Stomach smooth muscle (tissue), 2 donors: ENCODE measurements at regions not wholly inside any gene's neighbourhood (a gene's known extent, or its start where the extent isn't known, plus 50 kb on each side); places are given as distances from the start of the nearest gene placed in this dataset.

Experiments used
- H3K27ac ChIP-seq: one replicate; pipeline ENCODE4 v1.7.0; 2013; ENCODE audit warnings: mild to moderate bottlenecking, low read length, inconsistent platforms
- H3K27me3 ChIP-seq, 2 donors: one replicate each; pipeline ENCODE4 v1.7.0; 2013; ENCODE audit warnings: low read length in 2 of 2; ENCODE audit not compliant: insufficient read depth in 2 of 2, control insufficient read depth in 1 of 2
- H3K36me3 ChIP-seq, 2 donors: one replicate each; pipeline ENCODE4 v1.7.0; 2013; ENCODE audit warnings: low read length in 2 of 2; ENCODE audit not compliant: control insufficient read depth in 2 of 2, insufficient read depth in 2 of 2
- H3K4me1 ChIP-seq: one replicate; pipeline ENCODE4 v1.7.0; 2013; ENCODE audit warnings: low read length; ENCODE audit not compliant: control insufficient read depth, insufficient read depth
- H3K4me3 ChIP-seq, 2 donors: one replicate each; pipeline ENCODE4 v1.7.0; 2013; ENCODE audit warnings: low read length in 2 of 2
- H3K9ac ChIP-seq, 2 donors: one replicate each; pipeline ENCODE4 v1.7.0; 2013; ENCODE audit warnings: low read length in 2 of 2, mild to moderate bottlenecking in 1 of 2
- H3K9me3 ChIP-seq, 2 donors: one replicate each; pipeline ENCODE4 v1.7.0; 2013; ENCODE audit warnings: low read length in 2 of 2; ENCODE audit not compliant: control insufficient read depth in 2 of 2
- donor health status: healthy.
- donor health status: Pancreatic carcinoma.

- Histone ChIP-seq H3K27ac (no peak overlapping the region), H3K9me3 (no peaks in the 10 kb centered on the region), H3K4me3 (no peak overlapping the region), H3K9ac (no peak overlapping the region), H3K4me1 (no peaks in the 10 kb centered on the region), H3K27me3 (no peaks in the 10 kb centered on the region), H3K36me3 (no peaks in the 10 kb centered on the region)
Measured at GRCh38 chr4:63017300-63017699, 1392.0 kb downstream of the TECRL start.

- Histone ChIP-seq H3K9me3 (no peaks in the 10 kb centered on the region), H3K4me3 (no peak overlapping the region), H3K4me1 (no peaks in the 10 kb centered on the region), H3K27ac (no peak overlapping the region), H3K36me3 (no peaks in the 10 kb centered on the region), H3K27me3 (no peaks in the 10 kb centered on the region), H3K9ac (no peak overlapping the region)
Measured at GRCh38 chr4:62970846-62971245, 1438.4 kb downstream of the TECRL start.

- H3K36me3 ChIP-seq: no peaks in the 10 kb centered on the region
- no peak overlapping the region for H3K27ac ChIP-seq
- no peaks in the 10 kb centered on the region for H3K4me1 ChIP-seq
Measured at GRCh38 chr4:62960415-62960814, 1448.8 kb downstream of the TECRL start.

GRCh38 chr4:62953752-62954151 is 1455.5 kb downstream of the TECRL start:
- Histone ChIP-seq H3K9ac (no peak overlapping the region), H3K27me3 (no peaks in the 10 kb centered on the region), H3K4me1 (no peaks in the 10 kb centered on the region), H3K36me3 (no peaks in the 10 kb centered on the region), H3K9me3 (no peaks in the 10 kb centered on the region), H3K27ac (no peak overlapping the region), H3K4me3 (no peak overlapping the region)

More at GRCh38 chr4:62960415-62960814, 1448.8 kb downstream of the TECRL start:
- Histone ChIP-seq H3K27me3 (no peaks in the 10 kb centered on the region), H3K9ac (no peak overlapping the region), H3K9me3 (no peaks in the 10 kb centered on the region), H3K4me3 (no peak overlapping the region)

GRCh38 chr4:62952366-62952765 is 1456.9 kb downstream of the TECRL start:
- Histone ChIP-seq H3K4me1 (no peaks in the 10 kb centered on the region), H3K36me3 (no peaks in the 10 kb centered on the region), H3K4me3 (no peak overlapping the region), H3K27ac (no peak overlapping the region), H3K27me3 (no peaks in the 10 kb centered on the region), H3K9me3 (no peaks in the 10 kb centered on the region), H3K9ac (no peak overlapping the region)

GRCh38 chr4:62948108-62948507 is 1461.1 kb downstream of the TECRL start:
- H3K4me1 ChIP-seq: no peaks in the 10 kb centered on the region
- H3K27ac ChIP-seq: no peak overlapping the region
- H3K27me3 ChIP-seq: no peaks in the 10 kb centered on the region
- H3K4me3 ChIP-seq: no peak overlapping the region
- H3K9ac ChIP-seq: no peak overlapping the region
- no peaks in the 10 kb centered on the region for H3K9me3 ChIP-seq
- no peaks in the 10 kb centered on the region for H3K36me3 ChIP-seq

- Histone ChIP-seq H3K9me3 (peaks cover 0 to 3% of the 10 kb centered on the region in 2 donors), H3K4me3 (no peak overlapping the region), H3K36me3 (no peaks in the 10 kb centered on the region), H3K27me3 (no peaks in the 10 kb centered on the region), H3K9ac (no peak overlapping the region), H3K4me1 (no peaks in the 10 kb centered on the region), H3K27ac (no peak overlapping the region)
Measured at GRCh38 chr4:62940229-62940628, 1469.0 kb downstream of the TECRL start.

- H3K4me3 ChIP-seq: no peak overlapping the region
- H3K4me1 ChIP-seq: no peaks in the 10 kb centered on the region
- H3K9ac ChIP-seq: no peak overlapping the region
- H3K9me3 ChIP-seq: no peaks in the 10 kb centered on the region
- H3K27me3 ChIP-seq: no peaks in the 10 kb centered on the region
- H3K27ac ChIP-seq: no peak overlapping the region
- H3K36me3 ChIP-seq: no peaks in the 10 kb centered on the region
Measured at GRCh38 chr4:62930884-62931283, 1478.4 kb downstream of the TECRL start.

- Histone ChIP-seq H3K27me3 (no peaks in the 10 kb centered on the region), H3K9ac (no peak overlapping the region), H3K27ac (no peak overlapping the region), H3K36me3 (no peaks in the 10 kb centered on the region), H3K4me3 (no peak overlapping the region), H3K9me3 (no peaks in the 10 kb centered on the region), H3K4me1 (no peaks in the 10 kb centered on the region)
Measured at GRCh38 chr4:62928483-62928882, 1480.8 kb downstream of the TECRL start.

GRCh38 chr4:62927574-62927973 is 1481.7 kb downstream of the TECRL start:
- Histone ChIP-seq H3K9ac (no peak overlapping the region), H3K4me1 (no peaks in the 10 kb centered on the region), H3K36me3 (no peaks in the 10 kb centered on the region), H3K9me3 (no peaks in the 10 kb centered on the region), H3K27me3 (no peaks in the 10 kb centered on the region), H3K4me3 (no peak overlapping the region), H3K27ac (no peak overlapping the region)

GRCh38 chr4:62923783-62924182 is 1485.5 kb downstream of the TECRL start:
- H3K4me3 ChIP-seq: no peak overlapping the region
- H3K9me3 ChIP-seq: no peaks in the 10 kb centered on the region
- H3K27ac ChIP-seq: no peak overlapping the region
- H3K9ac ChIP-seq: no peak overlapping the region
- no peaks in the 10 kb centered on the region for H3K27me3 ChIP-seq
- no peaks in the 10 kb centered on the region for H3K36me3 ChIP-seq
- no peaks in the 10 kb centered on the region for H3K4me1 ChIP-seq
